Transverse colon (tissue), 4 donors: ENCODE measurements at regions not wholly inside any gene's neighbourhood (a gene's known extent, or its start where the extent isn't known, plus 50 kb on each side); places are given as distances from the start of the nearest gene placed in this dataset.

Experiments used
- DNase-seq: peaks from one replicate; pipeline ENCODE4 v3.0.0-alpha.2; 2019
- H3K27ac ChIP-seq, 4 donors: fragments of 200-600 bp; sonication (generic); 2 replicates each; pipeline ENCODE4 v1.5.1; 2016 to 2018; ENCODE audit warnings: inconsistent platforms in 4 of 4
- H3K27me3 ChIP-seq: fragments of 200-600 bp; sonication (generic); 2 replicates; pipeline ENCODE4 v1.5.1; 2017; ENCODE audit warnings: inconsistent platforms
- H3K36me3 ChIP-seq, 4 donors: fragments of 200-600 bp; sonication (generic); 2 replicates each; pipeline ENCODE4 v1.5.1; 2017 to 2019; ENCODE audit warnings: inconsistent platforms in 4 of 4
- H3K4me1 ChIP-seq, 4 donors: fragments of 200-600 bp; sonication (generic); 2 replicates each; pipeline ENCODE4 v1.5.1; 2017 to 2020; ENCODE audit warnings: inconsistent platforms in 4 of 4
- H3K4me3 ChIP-seq, 4 donors: fragments of 200-600 bp; sonication (generic); 1 replicate in 1 of 4; 2 replicates in 3 of 4; pipeline versions ENCODE4 v1.5.1 to v1.6.1; 2017 to 2019; ENCODE audit warnings: inconsistent platforms in 4 of 4
- H3K9me3 ChIP-seq, 2 donors: fragments of 200-600 bp; sonication (generic); 2 replicates each; pipeline ENCODE4 v1.5.1; 2017 to 2019; ENCODE audit warnings: inconsistent platforms in 2 of 2
- EP300 ChIP-seq: sonication (generic); formaldehyde crosslinking; IDR thresholded peaks from one replicate; pipeline ENCODE4 v1.6.1; 2017; ENCODE audit warnings: antibody characterized with exemption, low read depth
- POLR2A ChIP-seq: fragments of 450-650 bp; IDR thresholded peaks from one replicate; pipeline ENCODE4 v1.6.1; 2016; ENCODE audit warnings: antibody characterized with exemption, mild to moderate bottlenecking, moderate library complexity
- POLR2AphosphoS5 ChIP-seq, 3 donors: sonication (generic); formaldehyde crosslinking; IDR thresholded peaks; one replicate each; pipeline ENCODE4 v1.6.1; 2016; ENCODE audit warnings: antibody characterized with exemption in 3 of 3
- WGBS, 2 donors: methylation state at CpG; one replicate each; pipeline ENCODE4 v1.1.5; 2018; ENCODE audit warnings: low coverage in 1 of 2; 5-methylcytosine and 5-hydroxymethylcytosine counted together
- in situ Hi-C, 4 donors: fragments of 200-750 bp; cut with MboI; loops; one replicate each; pipeline versions ENCODE4 v1.15.0 to v1.15.1; 2017; ENCODE audit warnings: low sequenced_read_pairs in 3 of 4, low pct_ligation_motif_present in 1 of 4, low pct_unique_long_range_greater_than_20kb in 1 of 4
- intact Hi-C: fragments of 100-400 bp; cut with DNase I; formaldehyde crosslinking; loops from one replicate; pipeline ENCODE4 v1.15.1; 2023; ENCODE audit warnings: low total_unique reads
- TF ChIP-seq, protein P1 (sequence below), 5 experiments: fragments of 200-600 bp in 3 of 5; fragments of 450-650 bp in 2 of 5; sonication (generic) in 3 of 5; IDR thresholded peaks; 1 replicate in 2 of 5; 2 replicates in 3 of 5; pipeline ENCODE4 v1.5.1; 2016 to 2017; ENCODE audit warnings: antibody characterized with exemption in 5 of 5, inconsistent platforms in 3 of 5, mild to moderate bottlenecking in 2 of 5, moderate library complexity in 1 of 5

GRCh38 chr1:212162635-212163034 is 122.6 kb upstream of the PPP2R5A start:
- 43 to 53% methylated on average over 2 to 5 of the region's 5 CpGs for WGBS, 2 donors
- H3K4me1 ChIP-seq: peaks cover 0 to 19% (median 2%) of the 10 kb centered on the region in 4 donors
- H3K4me3 ChIP-seq: no peak overlapping the region
- H3K9me3 ChIP-seq: no peaks in the 10 kb centered on the region
- DNase-seq: no peak
- TF ChIP-seq, protein P1, sequence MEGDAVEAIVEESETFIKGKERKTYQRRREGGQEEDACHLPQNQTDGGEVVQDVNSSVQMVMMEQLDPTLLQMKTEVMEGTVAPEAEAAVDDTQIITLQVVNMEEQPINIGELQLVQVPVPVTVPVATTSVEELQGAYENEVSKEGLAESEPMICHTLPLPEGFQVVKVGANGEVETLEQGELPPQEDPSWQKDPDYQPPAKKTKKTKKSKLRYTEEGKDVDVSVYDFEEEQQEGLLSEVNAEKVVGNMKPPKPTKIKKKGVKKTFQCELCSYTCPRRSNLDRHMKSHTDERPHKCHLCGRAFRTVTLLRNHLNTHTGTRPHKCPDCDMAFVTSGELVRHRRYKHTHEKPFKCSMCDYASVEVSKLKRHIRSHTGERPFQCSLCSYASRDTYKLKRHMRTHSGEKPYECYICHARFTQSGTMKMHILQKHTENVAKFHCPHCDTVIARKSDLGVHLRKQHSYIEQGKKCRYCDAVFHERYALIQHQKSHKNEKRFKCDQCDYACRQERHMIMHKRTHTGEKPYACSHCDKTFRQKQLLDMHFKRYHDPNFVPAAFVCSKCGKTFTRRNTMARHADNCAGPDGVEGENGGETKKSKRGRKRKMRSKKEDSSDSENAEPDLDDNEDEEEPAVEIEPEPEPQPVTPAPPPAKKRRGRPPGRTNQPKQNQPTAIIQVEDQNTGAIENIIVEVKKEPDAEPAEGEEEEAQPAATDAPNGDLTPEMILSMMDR (IDR thresholded peaks at IDR 0.05): no peak
- no peak for TF ChIP-seq POLR2A
- TF ChIP-seq EP300: no peak
- TF ChIP-seq POLR2AphosphoS5 (IDR thresholded peaks at IDR 0.05): no peak
- intact Hi-C loops: no loop called here
- no peaks in the 10 kb centered on the region for H3K36me3 ChIP-seq
- H3K27ac ChIP-seq: no peak overlapping the region
- in situ Hi-C loops: no loop called here
- H3K27me3 ChIP-seq: no peaks in the 10 kb centered on the region

GRCh38 chr1:212164095-212164872 is 120.9 kb upstream of the PPP2R5A start:
- H3K27ac ChIP-seq: no peak overlapping the region
- 91% methylated on average over 5 of the region's 5 CpGs for WGBS, 2 donors
- H3K4me3 ChIP-seq: no peak overlapping the region
- no peaks in the 10 kb centered on the region for H3K9me3 ChIP-seq
- no peak for TF ChIP-seq POLR2A
- TF ChIP-seq, protein P1 (IDR thresholded peaks at IDR 0.05): no peak
- TF ChIP-seq EP300: no peak
- no peak for TF ChIP-seq POLR2AphosphoS5 (IDR thresholded peaks at IDR 0.05)
- H3K27me3 ChIP-seq: no peaks in the 10 kb centered on the region
- no peaks in the 10 kb centered on the region for H3K36me3 ChIP-seq
- peaks cover 0 to 19% (median 2%) of the 10 kb centered on the region in 4 donors for H3K4me1 ChIP-seq
- DNase-seq: no peak
- in situ Hi-C loops (no loop called here), intact Hi-C loops (no loop called here)

- intact Hi-C loops: no loop called here
- DNase-seq: no peak
- in situ Hi-C loops: no loop called here
- Histone ChIP-seq H3K4me1 (peaks cover 0 to 17% (median 2%) of the 10 kb centered on the region in 4 donors), H3K27ac (no peak overlapping the region), H3K4me3 (no peak overlapping the region), H3K9me3 (no peaks in the 10 kb centered on the region), H3K27me3 (no peaks in the 10 kb centered on the region), H3K36me3 (no peaks in the 10 kb centered on the region)
- TF ChIP-seq, protein P1 (IDR thresholded peaks at IDR 0.05): no peak
- TF ChIP-seq POLR2A (no peak), EP300 (no peak), POLR2AphosphoS5 (IDR thresholded peaks at IDR 0.05) (no peak)
- WGBS, 2 donors: 42 to 80% methylated on average over 2 to 4 of the region's 4 CpGs
Observed at GRCh38 chr1:212166244-212166643, 119.0 kb upstream of the PPP2R5A start.

GRCh38 chr1:212166644-212167043 is 118.6 kb upstream of the PPP2R5A start:
- TF ChIP-seq EP300 (no peak), POLR2AphosphoS5 (IDR thresholded peaks at IDR 0.05) (no peak), POLR2A (no peak)
- TF ChIP-seq, protein P1 (IDR thresholded peaks at IDR 0.05): no peak
- Histone ChIP-seq H3K36me3 (no peaks in the 10 kb centered on the region), H3K4me1 (peaks cover 0 to 13% (median 2%) of the 10 kb centered on the region in 4 donors), H3K27ac (no peak overlapping the region), H3K27me3 (no peaks in the 10 kb centered on the region), H3K4me3 (no peak overlapping the region), H3K9me3 (no peaks in the 10 kb centered on the region)
- 25 to 53% methylated on average over 1 to 2 of the region's 2 CpGs for WGBS, 2 donors
- intact Hi-C loops (no loop called here), in situ Hi-C loops (no loop called here)
- DNase-seq: no peak
